ENCODE measurements at regions not wholly inside any gene's neighbourhood (a gene's known extent, or its start where the extent isn't known, plus 50 kb on each side); places are given as distances from the start of the nearest gene placed in this dataset.

DNA sequence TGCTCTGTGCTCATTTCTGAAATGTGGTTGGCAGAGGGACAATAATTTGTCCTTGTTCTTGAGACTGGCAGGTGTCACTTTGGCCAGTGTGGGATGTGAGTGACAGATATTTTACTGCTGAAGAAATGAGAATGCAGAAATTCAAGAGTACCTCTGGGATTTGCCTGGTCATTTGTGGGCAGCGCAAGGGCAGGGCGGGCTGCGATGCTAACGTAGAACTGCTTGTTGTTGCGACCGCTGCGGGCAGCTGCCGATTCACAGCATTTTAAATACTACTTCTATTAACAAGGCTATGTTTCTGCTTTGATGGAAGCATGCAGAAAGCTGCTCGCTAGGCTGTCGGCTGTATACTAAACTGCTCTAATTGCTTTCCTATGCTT lies 268.6 kb downstream of the FIGN start:
- Histone ChIP-seq H3K4me1 (ENCODE audit: control insufficient read depth in 1 of 2, insufficient read depth in 2 of 2, low read length in 2 of 2) (no peaks in the 10 kb centered on the region), H3K36me3 (ENCODE audit: control insufficient read depth in 1 of 2, insufficient read depth in 2 of 2, low read length in 2 of 2) (no peaks in the 10 kb centered on the region), H3K4me2 (ENCODE audit: low read length) (no peak overlapping the region), H2AK5ac (ENCODE audit: low read length) (no peak overlapping the region), H3K9ac (ENCODE audit: low read length) (no peak overlapping the region), H3K27me3 (ENCODE audit: insufficient read depth, low read length) (no peaks in the 10 kb centered on the region), H3K79me2 (ENCODE audit: control insufficient read depth, insufficient read depth, low read length, poor library complexity) (no peaks in the 10 kb centered on the region), H3K14ac (ENCODE audit: low read length) (no peak overlapping the region), H3K27ac (ENCODE audit: low read depth, low read length) (no peak overlapping the region), H3K4ac (ENCODE audit: low read depth, low read length) (no peak overlapping the region), H4K8ac (ENCODE audit: low read depth, low read length) (no peak overlapping the region), H3K23ac (ENCODE audit: low read length) (no peak overlapping the region), H3K18ac (ENCODE audit: low read length) (no peak overlapping the region), H2AFZ (ENCODE audit: insufficient read depth, low read length, poor library complexity) (no peak overlapping the region), H2BK12ac (ENCODE audit: low read length) (no peak overlapping the region), H4K91ac (ENCODE audit: low read depth, low read length) (no peak overlapping the region), H3K79me1 (ENCODE audit: low read length) (no peaks in the 10 kb centered on the region), H3K4me3 (ENCODE audit: low read depth, low read length) (no peak overlapping the region), H4K12ac (ENCODE audit: low read depth, low read length) (no peak overlapping the region), H2BK5ac (ENCODE audit: low read depth, low read length, poor library complexity) (no peak overlapping the region), H3K9me3 (ENCODE audit: insufficient read depth, low read depth, low read length) (no peaks in the 10 kb centered on the region), H2BK120ac (ENCODE audit: insufficient read depth, low read length, poor library complexity) (no peak overlapping the region)
- DNase-seq = no peak
- WGBS (ENCODE audit: extremely low coverage, insufficient coverage, insufficient read length) = no CpG with 5 or more reads among the region's 10 CpGs

DNA sequence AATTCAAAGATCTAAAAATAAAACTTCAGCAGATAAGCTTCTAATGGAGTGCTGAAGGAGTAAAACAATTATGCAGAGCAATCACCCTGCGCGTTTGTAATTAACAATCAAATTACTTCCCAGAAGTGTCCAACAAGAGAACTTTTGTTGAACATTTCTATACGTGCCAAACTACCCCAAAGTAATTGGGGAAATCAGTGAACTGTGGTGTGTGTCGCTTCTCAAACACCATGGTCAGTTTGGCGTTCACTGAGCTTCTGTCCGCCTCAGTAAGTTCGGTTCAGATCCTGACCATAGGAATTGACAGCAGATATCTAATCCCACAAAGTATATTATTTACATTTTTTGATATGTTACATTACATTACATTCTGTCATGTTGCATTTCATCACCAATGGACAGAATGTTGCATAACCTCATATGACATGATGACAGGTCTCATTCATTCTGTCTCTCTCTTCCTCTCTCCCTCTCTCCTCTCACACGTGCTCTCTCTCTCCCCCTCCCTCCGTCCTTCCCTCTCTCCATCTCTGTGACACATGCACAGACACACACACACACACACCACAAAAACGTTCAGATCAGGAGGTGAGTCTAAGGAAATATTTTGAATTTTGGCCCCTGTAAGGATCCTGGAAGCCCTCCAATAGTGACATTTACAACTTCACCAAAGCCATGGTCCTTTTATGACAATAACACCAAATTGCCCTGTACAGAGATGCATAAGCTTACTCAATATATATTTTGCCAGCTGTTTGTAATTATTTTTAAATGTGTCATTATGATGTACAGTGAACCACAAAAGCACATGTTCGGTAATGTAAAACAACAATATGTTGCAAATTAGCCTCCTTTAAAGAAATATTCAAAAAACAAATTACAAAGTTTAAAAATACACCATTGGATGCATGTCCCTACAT lies 269.2 kb downstream of the FIGN start:
- H3K4me2 ChIP-seq (ENCODE audit: low read length) = no peak overlapping the region
- no peaks in the 10 kb centered on the region for H3K9me3 ChIP-seq (ENCODE audit: insufficient read depth, low read depth, low read length)
- no peak for DNase-seq
- H2BK120ac ChIP-seq (ENCODE audit: insufficient read depth, low read length, poor library complexity) = no peak overlapping the region
- H4K91ac ChIP-seq (ENCODE audit: low read depth, low read length) = no peak overlapping the region
- H3K79me2 ChIP-seq (ENCODE audit: control insufficient read depth, insufficient read depth, low read length, poor library complexity) = no peaks in the 10 kb centered on the region
- no peak overlapping the region for H4K8ac ChIP-seq (ENCODE audit: low read depth, low read length)
- no peak overlapping the region for H2BK5ac ChIP-seq (ENCODE audit: low read depth, low read length, poor library complexity)
- H3K4me3 ChIP-seq (ENCODE audit: low read depth, low read length) = no peak overlapping the region
- H3K27me3 ChIP-seq (ENCODE audit: insufficient read depth, low read length) = no peaks in the 10 kb centered on the region
- no peak overlapping the region for H3K14ac ChIP-seq (ENCODE audit: low read length)
- H3K27ac ChIP-seq (ENCODE audit: low read depth, low read length) = no peak overlapping the region
- H3K4ac ChIP-seq (ENCODE audit: low read depth, low read length) = no peak overlapping the region
- H2BK12ac ChIP-seq (ENCODE audit: low read length) = no peak overlapping the region
- no peak overlapping the region for H2AK5ac ChIP-seq (ENCODE audit: low read length)
- WGBS (ENCODE audit: extremely low coverage, insufficient coverage, insufficient read length) = no CpG with 5 or more reads among the region's 11 CpGs
- no peaks in the 10 kb centered on the region for H3K4me1 ChIP-seq (ENCODE audit: control insufficient read depth in 1 of 2, insufficient read depth in 2 of 2, low read length in 2 of 2)
- H3K79me1 ChIP-seq (ENCODE audit: low read length) = no peaks in the 10 kb centered on the region
- no peak overlapping the region for H3K23ac ChIP-seq (ENCODE audit: low read length)
- H4K12ac ChIP-seq (ENCODE audit: low read depth, low read length) = no peak overlapping the region
- H3K18ac ChIP-seq (ENCODE audit: low read length) = no peak overlapping the region
- no peak overlapping the region for H3K9ac ChIP-seq (ENCODE audit: low read length)
- no peaks in the 10 kb centered on the region for H3K36me3 ChIP-seq (ENCODE audit: control insufficient read depth in 1 of 2, insufficient read depth in 2 of 2, low read length in 2 of 2)
- no peak overlapping the region for H2AFZ ChIP-seq (ENCODE audit: insufficient read depth, low read length, poor library complexity)

DNA sequence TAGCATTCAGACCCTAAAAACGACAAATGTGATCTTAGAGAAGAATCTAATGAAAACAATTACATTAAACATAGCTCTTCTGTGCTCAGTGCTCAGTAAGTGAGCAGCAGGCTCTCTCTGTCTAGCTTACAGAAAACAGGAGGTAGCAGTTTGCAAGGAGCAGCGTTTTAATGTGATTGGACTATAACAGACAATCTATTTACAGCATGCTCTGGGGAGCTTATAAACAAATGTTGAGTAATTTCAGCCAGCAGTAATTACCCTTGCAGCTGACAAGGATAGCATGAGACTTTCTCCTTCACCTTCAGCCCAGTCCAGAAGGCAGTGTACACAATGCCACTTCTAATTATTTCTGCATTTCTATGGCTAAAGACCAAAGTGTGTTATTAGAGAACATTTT lies 270.4 kb downstream of the FIGN start:
- Histone ChIP-seq H3K9ac (ENCODE audit: low read length) (no peak overlapping the region), H3K36me3 (ENCODE audit: control insufficient read depth in 1 of 2, insufficient read depth in 2 of 2, low read length in 2 of 2) (no peaks in the 10 kb centered on the region), H3K27me3 (ENCODE audit: insufficient read depth, low read length) (no peaks in the 10 kb centered on the region), H2BK12ac (ENCODE audit: low read length) (no peak overlapping the region), H3K4me2 (ENCODE audit: low read length) (no peak overlapping the region), H2BK120ac (ENCODE audit: insufficient read depth, low read length, poor library complexity) (no peak overlapping the region), H3K4ac (ENCODE audit: low read depth, low read length) (no peak overlapping the region), H3K4me1 (ENCODE audit: control insufficient read depth in 1 of 2, insufficient read depth in 2 of 2, low read length in 2 of 2) (no peaks in the 10 kb centered on the region), H4K91ac (ENCODE audit: low read depth, low read length) (no peak overlapping the region), H2BK5ac (ENCODE audit: low read depth, low read length, poor library complexity) (no peak overlapping the region), H3K79me2 (ENCODE audit: control insufficient read depth, insufficient read depth, low read length, poor library complexity) (no peaks in the 10 kb centered on the region), H4K8ac (ENCODE audit: low read depth, low read length) (no peak overlapping the region), H2AFZ (ENCODE audit: insufficient read depth, low read length, poor library complexity) (no peak overlapping the region), H3K14ac (ENCODE audit: low read length) (no peak overlapping the region), H3K18ac (ENCODE audit: low read length) (no peak overlapping the region), H3K4me3 (ENCODE audit: low read depth, low read length) (no peak overlapping the region), H3K27ac (ENCODE audit: low read depth, low read length) (no peak overlapping the region), H3K79me1 (ENCODE audit: low read length) (no peaks in the 10 kb centered on the region), H3K9me3 (ENCODE audit: insufficient read depth, low read depth, low read length) (no peaks in the 10 kb centered on the region), H3K23ac (ENCODE audit: low read length) (no peak overlapping the region), H2AK5ac (ENCODE audit: low read length) (no peak overlapping the region), H4K12ac (ENCODE audit: low read depth, low read length) (no peak overlapping the region)
- no CpG with 5 or more reads among the region's 2 CpGs for WGBS (ENCODE audit: extremely low coverage, insufficient coverage, insufficient read length)
- no peak for DNase-seq

DNA sequence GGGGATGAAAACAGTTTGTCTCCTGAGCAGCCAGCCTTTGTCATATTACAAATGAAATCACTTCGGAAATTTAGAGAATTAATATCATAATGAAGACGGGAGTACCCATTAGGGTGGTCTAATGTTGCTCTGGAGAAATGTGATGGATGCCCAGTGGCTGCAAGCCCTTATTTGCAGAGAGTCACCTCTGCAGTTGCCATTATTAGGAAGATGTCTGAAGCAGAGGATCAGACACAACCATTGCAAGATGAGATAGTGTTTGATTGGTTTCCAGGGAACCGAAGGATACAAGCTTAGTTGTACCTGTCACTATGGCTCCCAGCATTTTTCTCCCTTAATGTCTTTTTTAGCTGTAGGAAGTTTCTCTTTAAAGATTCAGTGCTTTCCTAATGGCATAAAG lies 272.4 kb downstream of the FIGN start:
- H3K18ac ChIP-seq (ENCODE audit: low read length) = no peak overlapping the region
- no peaks in the 10 kb centered on the region for H3K79me2 ChIP-seq (ENCODE audit: control insufficient read depth, insufficient read depth, low read length, poor library complexity)
- no peak overlapping the region for H3K4ac ChIP-seq (ENCODE audit: low read depth, low read length)
- no peaks in the 10 kb centered on the region for H3K36me3 ChIP-seq (ENCODE audit: control insufficient read depth in 1 of 2, insufficient read depth in 2 of 2, low read length in 2 of 2)
- no CpG with 5 or more reads among the region's 3 CpGs for WGBS (ENCODE audit: extremely low coverage, insufficient coverage, insufficient read length)
- no peak overlapping the region for H2AK5ac ChIP-seq (ENCODE audit: low read length)
- H2BK5ac ChIP-seq (ENCODE audit: low read depth, low read length, poor library complexity) = no peak overlapping the region
- H3K14ac ChIP-seq (ENCODE audit: low read length) = no peak overlapping the region
- no peaks in the 10 kb centered on the region for H3K27me3 ChIP-seq (ENCODE audit: insufficient read depth, low read length)
- no peak overlapping the region for H4K91ac ChIP-seq (ENCODE audit: low read depth, low read length)
- no peak overlapping the region for H3K27ac ChIP-seq (ENCODE audit: low read depth, low read length)
- H3K79me1 ChIP-seq (ENCODE audit: low read length) = no peaks in the 10 kb centered on the region
- H2AFZ ChIP-seq (ENCODE audit: insufficient read depth, low read length, poor library complexity) = no peak overlapping the region
- DNase-seq = no peak
- H2BK120ac ChIP-seq (ENCODE audit: insufficient read depth, low read length, poor library complexity) = no peak overlapping the region
- no peak overlapping the region for H3K4me3 ChIP-seq (ENCODE audit: low read depth, low read length)
- H3K4me2 ChIP-seq (ENCODE audit: low read length) = no peak overlapping the region
- H4K12ac ChIP-seq (ENCODE audit: low read depth, low read length) = no peak overlapping the region
- H2BK12ac ChIP-seq (ENCODE audit: low read length) = no peak overlapping the region
- no peak overlapping the region for H3K9ac ChIP-seq (ENCODE audit: low read length)
- no peak overlapping the region for H3K23ac ChIP-seq (ENCODE audit: low read length)
- H3K4me1 ChIP-seq (ENCODE audit: control insufficient read depth in 1 of 2, insufficient read depth in 2 of 2, low read length in 2 of 2) = no peaks in the 10 kb centered on the region
- H3K9me3 ChIP-seq (ENCODE audit: insufficient read depth, low read depth, low read length) = no peaks in the 10 kb centered on the region
- H4K8ac ChIP-seq (ENCODE audit: low read depth, low read length) = no peak overlapping the region
